AG04450 (cell line): ENCODE measurements at regions not wholly inside any gene's neighbourhood (a gene's known extent, or its start where the extent isn't known, plus 50 kb on each side); places are given as distances from the start of the nearest gene placed in this dataset.

ENCODE experiments used
- CTCF ChIA-PET: fragments of 300-600, 350-600 bp; formaldehyde crosslinking; extraction: SDS; loops from one replicate; lab custom pipeline; 2022; ENCODE audit warnings: antibody characterized with exemption, inconsistent platforms; lab: Charles Lee
- POLR2A ChIA-PET: fragments of 350-600 bp; formaldehyde crosslinking; extraction: SDS; loops from one replicate; lab custom pipeline; 2021; ENCODE audit warnings: antibody characterized with exemption, inconsistent platforms; lab: Yijun Ruan, JAX
- DNase-seq: peaks from one replicate; pipeline ENCODE4 v3.0.0-alpha.2; 2011; ENCODE audit warnings: low read depth, low spot score
- H3K27ac ChIP-seq: one replicate; pipeline ENCODE4 v1.5.1; 2012; ENCODE audit warnings: low read depth, low read length, control low read depth
- H3K27me3 ChIP-seq: one replicate; pipeline ENCODE4 v1.6.0; 2012; ENCODE audit warnings: low read length; ENCODE audit not compliant: control insufficient read depth, insufficient read depth
- H3K4me3 ChIP-seq: 2 replicates; pipeline ENCODE4 v1.5.1; 2011; ENCODE audit warnings: mild to moderate bottlenecking, low read depth, low read length, control low read depth
- H3K9me3 ChIP-seq: 2 replicates; pipeline ENCODE4 v1.5.1; 2012; ENCODE audit warnings: low read length; ENCODE audit not compliant: control insufficient read depth, insufficient read depth
- CTCF ChIP-seq: IDR thresholded peaks from 2 replicates; pipeline ENCODE4 v1.5.1; 2011; ENCODE audit warnings: low read depth, low read length, control low read depth, inconsistent platforms

- no peaks in the 10 kb centered on the region for H3K27me3 ChIP-seq
- no peak overlapping the region for H3K4me3 ChIP-seq
- TF ChIP-seq CTCF, result no peak
- ChIA-PET POLR2A (no interaction called here), CTCF (no interaction called here)
- H3K9me3 ChIP-seq, result peaks cover 11% of the 10 kb centered on the region; the same call in 1 of the 2 replicates
- no peak for DNase-seq
- no peak overlapping the region for H3K27ac ChIP-seq
These were observed 1369.0 kb downstream of the ZPLD1 start for GRCh38 chr3:103803787-103804186.

- no peak for DNase-seq
- TF ChIP-seq CTCF, result no peak
- H3K4me3 ChIP-seq, result no peak overlapping the region
- H3K27ac ChIP-seq, result no peak overlapping the region
- ChIA-PET CTCF (no interaction called here), POLR2A (no interaction called here)
- peaks cover 11% of the 10 kb centered on the region; the same call in 1 of the 2 replicates for H3K9me3 ChIP-seq
- H3K27me3 ChIP-seq, result no peaks in the 10 kb centered on the region
These were observed 1375.4 kb downstream of the ZPLD1 start for GRCh38 chr3:103810167-103810566.

GRCh38 chr3:103813955-103814354, 1379.1 kb downstream of the ZPLD1 start:
- ChIA-PET POLR2A (no interaction called here), CTCF (no interaction called here)
- Histone ChIP-seq H3K27ac (no peak overlapping the region), H3K27me3 (no peaks in the 10 kb centered on the region), H3K4me3 (no peak overlapping the region), H3K9me3 (no peaks in the 10 kb centered on the region)
- DNase-seq, result no peak
- TF ChIP-seq CTCF, result no peak

- DNase-seq, result no peak
- ChIA-PET CTCF (no interaction called here), POLR2A (no interaction called here)
- H3K27ac ChIP-seq, result no peak overlapping the region
- 0 out of 2 replicates have a peak, but pooled peaks cover 2% of the 10 kb centered on the region for H3K9me3 ChIP-seq
- TF ChIP-seq CTCF, result no peak
- H3K27me3 ChIP-seq, result no peaks in the 10 kb centered on the region
- H3K4me3 ChIP-seq, result no peak overlapping the region
These were observed 1383.6 kb downstream of the ZPLD1 start for GRCh38 chr3:103818398-103818797.

GRCh38 chr3:103818800-103819199, 1384.0 kb downstream of the ZPLD1 start:
- no peak overlapping the region for H3K27ac ChIP-seq
- POLR2A ChIA-PET, result no interaction called here
- no peak for DNase-seq
- H3K9me3 ChIP-seq, result 0 out of 2 replicates have a peak, but pooled peaks cover 2% of the 10 kb centered on the region
- no peaks in the 10 kb centered on the region for H3K27me3 ChIP-seq
- H3K4me3 ChIP-seq, result no peak overlapping the region
- no peak for TF ChIP-seq CTCF
- CTCF ChIA-PET, result no interaction called here
